B cell (primary cell): ENCODE measurements at regions not wholly inside any gene's neighbourhood (a gene's known extent, or its start where the extent isn't known, plus 50 kb on each side); places are given as distances from the start of the nearest gene placed in this dataset.

Source experiments
- ATAC-seq: fragments of 200-7000 bp; cut with Tn5 transposase; one replicate; pipeline ENCODE4 v1.10.0; 2021; ENCODE audit warnings: low read depth, mild to moderate bottlenecking, moderate number of reproducible peaks, moderate library complexity
- CTCF ChIA-PET: fragments of 350-600 bp; sonication (Branson Sonifier 250); formaldehyde crosslinking; loops from one replicate; lab custom pipeline; 2021; ENCODE audit warnings: antibody characterized with exemption, inconsistent platforms; lab: Charles Lee
- POLR2A ChIA-PET: fragments of 350-600 bp; sonication (Branson Sonifier 250); formaldehyde crosslinking; loops from one replicate; lab custom pipeline; 2021; ENCODE audit warnings: antibody characterized with exemption; lab: Charles Lee
- DNase-seq: peaks from one replicate; pipeline ENCODE4 v3.0.0; 2013
- H2AFZ ChIP-seq: 2 replicates; pipeline ENCODE4 v1.6.1; 2012; ENCODE audit warnings: mild to moderate bottlenecking, low read depth, low read length; ENCODE audit not compliant: insufficient read depth, poor library complexity, severe bottlenecking
- H3K27ac ChIP-seq, 2 donors: 1 replicate in 1 of 2; 2 replicates in 1 of 2; pipeline ENCODE4 v1.5.1; 2012 to 2013; ENCODE audit warnings: low read length in 2 of 2, mild to moderate bottlenecking in 2 of 2, moderate library complexity in 1 of 2
- H3K27me3 ChIP-seq, 4 experiments: fragments of 200-600 bp in 1 of 4; sonication (generic) in 1 of 4; replicated peaks in 1 of 4; 1 replicate in 2 of 4; 2 replicates in 2 of 4; pipeline versions ENCODE4 v1.6.1 to v1.7.0; 2013 to 2016; ENCODE audit warnings: low read length in 3 of 4, mild to moderate bottlenecking in 2 of 4, mixed read lengths in 1 of 4, moderate library complexity in 1 of 4; ENCODE audit not compliant: insufficient read depth in 4 of 4, control insufficient read depth in 3 of 4; ENCODE audit errors: control extremely low read depth in 1 of 4
- H3K36me3 ChIP-seq, 2 experiments: replicated peaks in 1 of 2; 1 replicate in 1 of 2; 2 replicates in 1 of 2; pipeline versions ENCODE4 v1.6.1 to v1.7.1; 2013; ENCODE audit warnings: low read length in 1 of 2; ENCODE audit not compliant: insufficient read depth in 2 of 2, control insufficient read depth in 1 of 2; ENCODE audit errors: control extremely low read depth in 1 of 2, extremely low read depth in 1 of 2
- H3K4me1 ChIP-seq, 2 donors: fragments of 200-600 bp in 1 of 2; sonication (generic) in 1 of 2; 1 replicate in 1 of 2; 2 replicates in 1 of 2; pipeline versions ENCODE4 v1.5.1 to v1.6.1; 2013 to 2017; ENCODE audit warnings: low read length in 2 of 2; ENCODE audit not compliant: control insufficient read depth in 2 of 2, insufficient read depth in 2 of 2
- H3K4me2 ChIP-seq: replicated peaks from 2 replicates; pipeline ENCODE3; 2012; ENCODE audit warnings: mild to moderate bottlenecking, low read depth, low read length; ENCODE audit not compliant: poor library complexity, severe bottlenecking
- H3K4me3 ChIP-seq, 5 experiments: fragments of 200-600 bp in 1 of 5; sonication (generic) in 1 of 5; 1 replicate in 3 of 5; 2 replicates in 2 of 5; pipeline versions ENCODE4 v1.5.1 to v1.7.0; 2011 to 2016; ENCODE audit warnings: low read length in 4 of 5, mild to moderate bottlenecking in 4 of 5, low read depth in 2 of 5, control low read depth in 1 of 5, moderate library complexity in 1 of 5; ENCODE audit not compliant: insufficient read depth in 1 of 5; ENCODE audit errors: control extremely low read depth in 1 of 5, extremely low read depth in 1 of 5
- H3K79me2 ChIP-seq: fragments of 200-600 bp; sonication (generic); one replicate; pipeline ENCODE4 v1.6.0; 2016; ENCODE audit warnings: low read length; ENCODE audit not compliant: control insufficient read depth, insufficient read depth
- H3K9ac ChIP-seq: fragments of 200-600 bp; sonication (generic); 2 replicates; pipeline ENCODE4 v1.6.1; 2017; ENCODE audit warnings: mild to moderate bottlenecking, low read length, moderate library complexity
- H3K9me3 ChIP-seq, 3 donors: one replicate each; pipeline versions ENCODE4 v1.6.1 to v1.7.1; 2013; ENCODE audit warnings: low read length in 2 of 3; ENCODE audit not compliant: control insufficient read depth in 2 of 3, insufficient read depth in 1 of 3; ENCODE audit errors: control extremely low read depth in 1 of 3
- H4K20me1 ChIP-seq: 2 replicates; pipeline ENCODE4 v1.6.0; 2012; ENCODE audit warnings: mild to moderate bottlenecking, low read length; ENCODE audit not compliant: insufficient read depth, control insufficient read depth, poor library complexity, severe bottlenecking
- H3K27ac Mint-ChIP-seq: one replicate; pipeline ENCODE4 v1.8.0; 2021; ENCODE audit warnings: mixed read lengths
- H3K27me3 Mint-ChIP-seq: one replicate; pipeline ENCODE4 v1.8.0; 2021; ENCODE audit warnings: mixed read lengths
- H3K4me1 Mint-ChIP-seq: one replicate; pipeline ENCODE4 v1.8.0; 2021; ENCODE audit warnings: mixed read lengths
- H3K4me3 Mint-ChIP-seq: one replicate; pipeline ENCODE4 v1.8.0; 2021; ENCODE audit warnings: mixed read lengths
- H3K9me3 Mint-ChIP-seq: one replicate; pipeline ENCODE4 v1.8.0; 2022; ENCODE audit warnings: mixed read lengths; ENCODE audit not compliant: insufficient read depth
- EZH2 ChIP-seq: IDR thresholded peaks from 2 replicates; pipeline ENCODE4 v1.6.1; 2012; ENCODE audit warnings: borderline replicate concordance, low read depth, mild to moderate bottlenecking, moderate library complexity, low read length; ENCODE audit not compliant: insufficient read depth, poor library complexity, severe bottlenecking
- WGBS: methylation state at CpG from one replicate; pipeline ENCODE4 v1.1.5; 2013; ENCODE audit warnings: missing lambda C conversion rate; ENCODE audit not compliant: insufficient coverage; 5-methylcytosine and 5-hydroxymethylcytosine counted together
- intact Hi-C: fragments of 100-400 bp; cut with micrococcal nuclease; formaldehyde crosslinking; loops from one replicate; pipeline ENCODE4 v1.10.0; 2022
- TF ChIP-seq, protein P1 (sequence below): fragments of 200-600 bp; IDR thresholded peaks from one replicate; pipeline ENCODE4 v1.8.0; 2022; ENCODE audit warnings: antibody characterized with exemption, mild to moderate bottlenecking

DNA sequence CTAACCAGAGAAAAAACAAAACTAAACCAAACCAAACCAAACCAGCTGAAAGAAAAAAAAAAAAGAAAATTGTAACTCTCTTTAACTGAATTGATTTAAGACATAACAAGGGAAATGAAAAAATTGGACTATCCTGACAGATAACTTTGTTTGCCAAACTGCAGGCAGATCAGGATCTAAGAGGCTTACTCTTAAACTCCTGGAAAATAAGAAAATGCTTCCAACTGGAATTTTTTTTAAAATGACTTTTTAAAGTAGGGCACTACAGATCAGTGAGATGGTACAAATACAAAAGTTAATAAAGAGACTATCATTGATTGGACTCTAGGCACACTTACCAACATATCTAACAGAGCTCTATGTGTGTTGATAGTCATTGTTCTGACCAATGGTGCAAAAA lies 125.5 kb upstream of the KCNJ16 start:
- H3K4me1 ChIP-seq, result no peaks in the 10 kb centered on the region
- CTCF ChIA-PET, result no interaction called here
- no peak overlapping the region for H3K4me3 Mint-ChIP-seq
- no peaks in the 10 kb centered on the region for H3K9me3 Mint-ChIP-seq
- TF ChIP-seq, protein P1, sequence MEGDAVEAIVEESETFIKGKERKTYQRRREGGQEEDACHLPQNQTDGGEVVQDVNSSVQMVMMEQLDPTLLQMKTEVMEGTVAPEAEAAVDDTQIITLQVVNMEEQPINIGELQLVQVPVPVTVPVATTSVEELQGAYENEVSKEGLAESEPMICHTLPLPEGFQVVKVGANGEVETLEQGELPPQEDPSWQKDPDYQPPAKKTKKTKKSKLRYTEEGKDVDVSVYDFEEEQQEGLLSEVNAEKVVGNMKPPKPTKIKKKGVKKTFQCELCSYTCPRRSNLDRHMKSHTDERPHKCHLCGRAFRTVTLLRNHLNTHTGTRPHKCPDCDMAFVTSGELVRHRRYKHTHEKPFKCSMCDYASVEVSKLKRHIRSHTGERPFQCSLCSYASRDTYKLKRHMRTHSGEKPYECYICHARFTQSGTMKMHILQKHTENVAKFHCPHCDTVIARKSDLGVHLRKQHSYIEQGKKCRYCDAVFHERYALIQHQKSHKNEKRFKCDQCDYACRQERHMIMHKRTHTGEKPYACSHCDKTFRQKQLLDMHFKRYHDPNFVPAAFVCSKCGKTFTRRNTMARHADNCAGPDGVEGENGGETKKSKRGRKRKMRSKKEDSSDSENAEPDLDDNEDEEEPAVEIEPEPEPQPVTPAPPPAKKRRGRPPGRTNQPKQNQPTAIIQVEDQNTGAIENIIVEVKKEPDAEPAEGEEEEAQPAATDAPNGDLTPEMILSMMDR, result no peak
- no peak for TF ChIP-seq EZH2
- DNase-seq (no peak), ATAC-seq (no peak)
- no peak overlapping the region for H3K27ac ChIP-seq
- no peak overlapping the region for H3K9ac ChIP-seq
- H4K20me1 ChIP-seq, result no peaks in the 10 kb centered on the region
- no peaks in the 10 kb centered on the region for H3K79me2 ChIP-seq
- no peaks in the 10 kb centered on the region for H3K36me3 ChIP-seq
- H3K4me2 ChIP-seq, result no peak overlapping the region
- POLR2A ChIA-PET, result no interaction called here
- H3K27me3 Mint-ChIP-seq, result no peaks in the 10 kb centered on the region
- no peak overlapping the region for H2AFZ ChIP-seq
- no peaks in the 10 kb centered on the region for H3K27me3 ChIP-seq
- intact Hi-C loops, result no loop called here
- H3K4me3 ChIP-seq, result no peak overlapping the region
- no peaks in the 10 kb centered on the region for H3K9me3 ChIP-seq
- H3K4me1 Mint-ChIP-seq, result no peaks in the 10 kb centered on the region
- H3K27ac Mint-ChIP-seq, result no peak overlapping the region

DNA sequence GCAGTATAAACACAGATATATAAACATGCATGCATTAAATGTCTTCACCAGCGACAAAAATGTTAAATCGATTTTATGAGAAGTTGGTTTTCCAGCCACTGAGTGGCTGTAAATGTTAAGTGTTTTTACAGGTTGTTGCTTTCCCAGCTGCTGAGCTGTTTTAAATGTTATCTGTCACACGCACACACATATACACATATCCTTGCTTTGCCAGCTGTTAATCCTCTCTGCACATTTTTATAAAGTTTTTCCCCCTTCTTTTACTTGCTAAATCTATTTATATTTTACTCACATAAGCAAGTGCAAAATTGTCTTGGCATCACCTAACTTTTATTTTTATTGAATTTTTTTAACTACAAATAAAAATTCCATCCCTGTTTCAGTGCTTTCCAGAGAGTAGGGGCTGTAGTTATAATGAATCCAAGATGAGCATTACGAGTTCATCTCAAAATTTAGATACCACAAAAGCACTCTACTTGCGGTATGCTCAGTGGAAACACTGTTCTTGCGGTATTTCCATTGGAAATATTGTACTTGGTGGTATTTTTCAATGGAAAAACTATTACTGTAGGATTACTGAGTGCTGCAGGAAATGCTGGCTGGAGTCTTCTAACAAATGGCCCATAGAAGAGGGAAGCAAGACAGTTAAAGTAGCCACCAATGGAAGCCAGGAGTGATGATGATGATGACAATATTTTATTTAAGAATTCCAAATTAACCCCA lies 124.9 kb upstream of the KCNJ16 start:
- Histone ChIP-seq H3K79me2 (no peaks in the 10 kb centered on the region), H3K9me3 (no peaks in the 10 kb centered on the region), H3K36me3 (no peaks in the 10 kb centered on the region), H3K27me3 (no peaks in the 10 kb centered on the region), H3K4me2 (no peak overlapping the region), H3K4me3 (no peak overlapping the region), H2AFZ (no peak overlapping the region), H3K27ac (no peak overlapping the region), H3K9ac (no peak overlapping the region), H3K4me1 (no peaks in the 10 kb centered on the region), H4K20me1 (no peaks in the 10 kb centered on the region)
- H3K9me3 Mint-ChIP-seq, result no peaks in the 10 kb centered on the region
- POLR2A ChIA-PET, result no interaction called here
- DNase-seq (no peak), ATAC-seq (no peak)
- CTCF ChIA-PET, result interaction anchor here (1.2 kb wide), 1 partner anchor 424 kb away, joined by 3 read pairs; no protein-coding TSS in a partner anchor
- H3K4me3 Mint-ChIP-seq, result no peak overlapping the region
- H3K4me1 Mint-ChIP-seq, result no peaks in the 10 kb centered on the region
- no peaks in the 10 kb centered on the region for H3K27me3 Mint-ChIP-seq
- TF ChIP-seq, protein P1, result no peak
- TF ChIP-seq EZH2, result no peak
- intact Hi-C loops, result no loop called here
- H3K27ac Mint-ChIP-seq, result no peak overlapping the region
- WGBS, result 100% methylated on average over 1 of the region's 6 CpGs
